ENCODE measurements at regions not wholly inside any gene's neighbourhood (a gene's known extent, or its start where the extent isn't known, plus 50 kb on each side); places are given as distances from the start of the nearest gene placed in this dataset.

GRCh38 chr12:65656891-65657351, 167.4 kb upstream of the HMGA2 start (continued):
- TF ChIP-seq HES2 (IDR thresholded peaks at IDR 0.05) (peak; percentile 36; the same call in 1 of the 2 replicates), TP53 (CRISPR knock-in tag; IDR thresholded peaks at IDR 0.05) (no peak)

GRCh38 chr12:65657635-65658034, 166.6 kb upstream of the HMGA2 start:
- H3K4me2 ChIP-seq = peak overlapping the region; percentile 59
- no peaks in the 10 kb centered on the region for H3K9me3 ChIP-seq
- DNase-seq (ENCODE audit: low read depth in 1 of 2, low spot score in 1 of 2) (no peak), FAIRE-seq (no peak), ATAC-seq (no peak)
- H3K4me3 ChIP-seq = no peak overlapping the region
- TF ChIP-seq MYC (IDR thresholded peaks at IDR 0.05; ENCODE audit: borderline replicate concordance, low read length) (no peak), POLR2A (IDR thresholded peaks at IDR 0.05; ENCODE audit: low read length) (no peak), EP300 (IDR thresholded peaks at IDR 0.05) (no peak), HES2 (IDR thresholded peaks at IDR 0.05) (no peak), SMC3 (IDR thresholded peaks at IDR 0.05) (no peak)
- 88% methylated on average over 1 of the region's 1 CpG for WGBS (ENCODE audit: missing lambda C conversion rate)
- peaks cover 28% of the 10 kb centered on the region for H3K4me1 ChIP-seq
- ChIA-PET CTCF (interaction anchor here (0.6 to 2.5 kb wide), 4 partner anchors 9 to 55 kb away, joined by 3 to 9 read pairs (median 4); no protein-coding TSS in a partner anchor), POLR2A (interaction anchor here (1.0 kb wide), 1 partner anchor 55 kb away, joined by 3 read pairs; no protein-coding TSS in a partner anchor)
- H3K27ac ChIP-seq = peak overlapping the region; percentile 72 to 80

- CTCF ChIA-PET = interaction anchor here (1.0 to 2.5 kb wide), 2 partner anchors 9 to 56 kb away, joined by 3 to 9 read pairs; no protein-coding TSS in a partner anchor
- no peak for ATAC-seq
- 96% methylated on average over 2 of the region's 2 CpGs for WGBS (ENCODE audit: missing lambda C conversion rate)
These were observed 165.9 kb upstream of the HMGA2 start for GRCh38 chr12:65658360-65658759.

More at GRCh38 chr12:65658360-65658759, 165.9 kb upstream of the HMGA2 start:
- POLR2A ChIA-PET = interaction anchor here (0.6 kb wide), 1 partner anchor 121 kb away, joined by 3 read pairs; no protein-coding TSS in a partner anchor
- no peaks in the 10 kb centered on the region for H3K9me3 ChIP-seq
- peaks cover 28% of the 10 kb centered on the region for H3K4me1 ChIP-seq
- no peak for DNase-seq (ENCODE audit: low read depth in 1 of 2, low spot score in 1 of 2)
- no peak for TF ChIP-seq GATA3 (IDR thresholded peaks at IDR 0.05; ENCODE audit: borderline replicate concordance)
- TF ChIP-seq CBX8 (IDR thresholded peaks at IDR 0.05) = no peak
- no peak for TF ChIP-seq FOSL2 (IDR thresholded peaks at IDR 0.05)
- TF ChIP-seq FOSL2 (CRISPR knock-in tag; IDR thresholded peaks at IDR 0.05) = no peak
- no peak for TF ChIP-seq HMGXB4 (CRISPR knock-in tag; IDR thresholded peaks at IDR 0.05; ENCODE audit: borderline replicate concordance)
- no peak for TF ChIP-seq FOSB (CRISPR knock-in tag; IDR thresholded peaks at IDR 0.05)
- TF ChIP-seq MYC (IDR thresholded peaks at IDR 0.05; ENCODE audit: borderline replicate concordance, low read length) = no peak
- no peak for TF ChIP-seq RCOR1 (IDR thresholded peaks at IDR 0.05; ENCODE audit: low read depth, low read length)
- no peak for TF ChIP-seq KDM5A (IDR thresholded peaks at IDR 0.05)
- TF ChIP-seq REST (IDR thresholded peaks at IDR 0.05) = no peak
- no peak for TF ChIP-seq EP300 (IDR thresholded peaks at IDR 0.05)
- TF ChIP-seq HOXA7 (CRISPR knock-in tag; IDR thresholded peaks at IDR 0.05) = no peak
- no peak for TF ChIP-seq CHD2 (IDR thresholded peaks at IDR 0.05; ENCODE audit: low read length, partially characterized antibody)
- TF ChIP-seq BCL3 (IDR thresholded peaks at IDR 0.05) = no peak
- TF ChIP-seq RAD21 (conservative IDR thresholded peaks at IDR 0.05 in 1 of 2, IDR thresholded peaks at IDR 0.05 in 1 of 2) = no peak
- TF ChIP-seq MAX (IDR thresholded peaks at IDR 0.05) = no peak
- no peak for TF ChIP-seq ATOH8 (CRISPR knock-in tag; IDR thresholded peaks at IDR 0.05; ENCODE audit: low read depth)
- TF ChIP-seq ZNF302 (CRISPR knock-in tag; IDR thresholded peaks at IDR 0.05) = no peak
- peak overlapping the region in 1 of 2 experiments; percentile 12; a peak in 1 of 6 replicates for H3K27ac ChIP-seq
- no peak overlapping the region for H3K4me2 ChIP-seq
- FAIRE-seq = no peak
- H3K4me3 ChIP-seq = no peak overlapping the region

All from A549 (cell line).